ENCODE measurements at regions not wholly inside any gene's neighbourhood (a gene's known extent, or its start where the extent isn't known, plus 50 kb on each side); places are given as distances from the start of the nearest gene placed in this dataset.

GRCh38 chr3:11739706-11740105, 96.0 kb upstream of the VGLL4 start:
- TF ChIP-seq POLR2A (IDR thresholded peaks at IDR 0.05; ENCODE audit: low read depth, low read length), result no peak
- no peak for TF ChIP-seq CEBPB (IDR thresholded peaks at IDR 0.05; ENCODE audit: low read depth, low read length)
- no peak for TF ChIP-seq CTCF (conservative IDR thresholded peaks at IDR 0.05; ENCODE audit: low read depth, low read length)
- no peak for TF ChIP-seq MAFK (IDR thresholded peaks at IDR 0.05; ENCODE audit: low read depth, low read length)
- no peak for TF ChIP-seq USF2 (IDR thresholded peaks at IDR 0.05; ENCODE audit: low read depth, low read length)
- TF ChIP-seq CHD1 (IDR thresholded peaks at IDR 0.05; ENCODE audit: low read depth, low read length), result no peak
- no peak for TF ChIP-seq RAD21 (IDR thresholded peaks at IDR 0.05; ENCODE audit: low read length)
- no peak for TF ChIP-seq SMC3 (IDR thresholded peaks at IDR 0.05; ENCODE audit: low read depth, low read length)
- no peak for TF ChIP-seq RCOR1 (IDR thresholded peaks at IDR 0.05; ENCODE audit: insufficient replicate concordance, low read length)

Data from IMR-90 (cell line).